Mesodermal cell (in vitro differentiated cells): ENCODE measurements at regions not wholly inside any gene's neighbourhood (a gene's known extent, or its start where the extent isn't known, plus 50 kb on each side); places are given as distances from the start of the nearest gene placed in this dataset.

Experiments used
- H3K27ac ChIP-seq: 2 replicates; pipeline ENCODE4 v1.7.0; 2013; ENCODE audit warnings: mild to moderate bottlenecking, low read depth, low read length, moderate library complexity; ENCODE audit not compliant: severe bottlenecking
- H3K36me3 ChIP-seq: 2 replicates; pipeline ENCODE4 v1.7.1; 2013; ENCODE audit warnings: mild to moderate bottlenecking, low read length, moderate library complexity; ENCODE audit not compliant: control insufficient read depth, insufficient read depth
- H3K4me1 ChIP-seq: one replicate; pipeline ENCODE4 v1.7.1; 2013; ENCODE audit warnings: mild to moderate bottlenecking, low read length; ENCODE audit not compliant: insufficient read depth, control insufficient read depth, poor library complexity, severe bottlenecking
- H3K4me3 ChIP-seq: 2 replicates; pipeline ENCODE4 v1.7.0; 2013; ENCODE audit warnings: low read length, control low read depth, mild to moderate bottlenecking; ENCODE audit not compliant: insufficient read depth, poor library complexity, severe bottlenecking; ENCODE audit errors: extremely low read depth
- H3K9me3 ChIP-seq: 2 replicates; pipeline ENCODE4 v1.7.1; 2013; ENCODE audit warnings: mild to moderate bottlenecking, low read length, moderate library complexity; ENCODE audit not compliant: control insufficient read depth
- WGBS, 2 experiments: methylation state at CpG; one replicate each; pipeline ENCODE4 v1.1.5; 2013; ENCODE audit warnings: missing lambda C conversion rate in 2 of 2; ENCODE audit not compliant: insufficient coverage in 2 of 2; 5-methylcytosine and 5-hydroxymethylcytosine counted together

GRCh38 chr6:23280437-23280836 is 711.1 kb downstream of the HDGFL1 start:
- Histone ChIP-seq H3K4me1 (no peaks in the 10 kb centered on the region), H3K4me3 (no peak overlapping the region), H3K36me3 (no peaks in the 10 kb centered on the region), H3K9me3 (no peaks in the 10 kb centered on the region), H3K27ac (no peak overlapping the region)
- no CpG with 5 or more reads among the region's 2 CpGs for WGBS, 2 experiments

- no peak overlapping the region for H3K4me3 ChIP-seq
- 82 to 85% methylated on average over 4 to 5 of the region's 10 CpGs for WGBS, 2 experiments
- H3K4me1 ChIP-seq: no peaks in the 10 kb centered on the region
- H3K27ac ChIP-seq: no peak overlapping the region
- no peaks in the 10 kb centered on the region for H3K36me3 ChIP-seq
- H3K9me3 ChIP-seq: no peaks in the 10 kb centered on the region
Observed at GRCh38 chr6:23282252-23283021, 713.1 kb downstream of the HDGFL1 start.

GRCh38 chr6:23293653-23294052 is 724.3 kb downstream of the HDGFL1 start:
- H3K27ac ChIP-seq: no peak overlapping the region
- H3K36me3 ChIP-seq: no peaks in the 10 kb centered on the region
- no peaks in the 10 kb centered on the region for H3K9me3 ChIP-seq
- no peaks in the 10 kb centered on the region for H3K4me1 ChIP-seq
- no peak overlapping the region for H3K4me3 ChIP-seq
- 90% methylated on average over 2 of the region's 3 CpGs; no CpG with 5 or more reads in 1 of the 2 experiments for WGBS, 2 experiments

- Histone ChIP-seq H3K9me3 (peaks cover 8% of the 10 kb centered on the region), H3K27ac (no peak overlapping the region), H3K4me3 (no peak overlapping the region), H3K36me3 (no peaks in the 10 kb centered on the region), H3K4me1 (no peaks in the 10 kb centered on the region)
Observed at GRCh38 chr6:23301556-23301955, 732.2 kb downstream of the HDGFL1 start.

GRCh38 chr6:23302514-23302913 is 733.1 kb downstream of the HDGFL1 start:
- Histone ChIP-seq H3K9me3 (peaks cover 8% of the 10 kb centered on the region), H3K36me3 (no peaks in the 10 kb centered on the region), H3K4me3 (no peak overlapping the region), H3K4me1 (no peaks in the 10 kb centered on the region), H3K27ac (no peak overlapping the region)
- WGBS, 2 experiments: 84 to 100% methylated on average over 1 to 2 of the region's 4 CpGs

GRCh38 chr6:23305325-23305943 is 736.1 kb downstream of the HDGFL1 start:
- Histone ChIP-seq H3K9me3 (peaks cover 8% of the 10 kb centered on the region), H3K27ac (no peak overlapping the region), H3K4me3 (no peak overlapping the region), H3K36me3 (no peaks in the 10 kb centered on the region), H3K4me1 (no peaks in the 10 kb centered on the region)
- no CpG with 5 or more reads among the region's 2 CpGs for WGBS, 2 experiments

- H3K4me3 ChIP-seq: no peak overlapping the region
- 100% methylated on average over 1 of the region's 2 CpGs; no CpG with 5 or more reads in 1 of the 2 experiments for WGBS, 2 experiments
- no peak overlapping the region for H3K27ac ChIP-seq
- no peaks in the 10 kb centered on the region for H3K36me3 ChIP-seq
- H3K4me1 ChIP-seq: no peaks in the 10 kb centered on the region
- H3K9me3 ChIP-seq: no peaks in the 10 kb centered on the region
Observed at GRCh38 chr6:23306251-23306950, 737.0 kb downstream of the HDGFL1 start.

- Histone ChIP-seq H3K36me3 (no peaks in the 10 kb centered on the region), H3K27ac (no peak overlapping the region), H3K4me1 (no peaks in the 10 kb centered on the region), H3K4me3 (no peak overlapping the region), H3K9me3 (no peaks in the 10 kb centered on the region)
- WGBS, 2 experiments: no CpG with 5 or more reads among the region's 4 CpGs
Observed at GRCh38 chr6:23307516-23307915, 738.1 kb downstream of the HDGFL1 start.

- Histone ChIP-seq H3K4me1 (no peaks in the 10 kb centered on the region), H3K36me3 (no peaks in the 10 kb centered on the region), H3K9me3 (no peaks in the 10 kb centered on the region), H3K27ac (no peak overlapping the region), H3K4me3 (no peak overlapping the region)
- WGBS, 2 experiments: 100% methylated on average over 1 to 2 of the region's 3 CpGs
Observed at GRCh38 chr6:23308166-23308565, 738.8 kb downstream of the HDGFL1 start.

- Histone ChIP-seq H3K4me1 (no peaks in the 10 kb centered on the region), H3K4me3 (no peak overlapping the region), H3K27ac (no peak overlapping the region), H3K36me3 (no peaks in the 10 kb centered on the region), H3K9me3 (no peaks in the 10 kb centered on the region)
- WGBS, 2 experiments: no CpG with 5 or more reads among the region's 2 CpGs
Observed at GRCh38 chr6:23311211-23311610, 741.8 kb downstream of the HDGFL1 start.

GRCh38 chr6:23316131-23316530 is 746.8 kb downstream of the HDGFL1 start:
- 60 to 70% methylated on average over 1 of the region's 1 CpG for WGBS, 2 experiments
- H3K36me3 ChIP-seq: no peaks in the 10 kb centered on the region
- H3K4me3 ChIP-seq: no peak overlapping the region
- peak overlapping the region; percentile 36 for H3K27ac ChIP-seq
- H3K4me1 ChIP-seq: peaks cover 5% of the 10 kb centered on the region
- H3K9me3 ChIP-seq: no peaks in the 10 kb centered on the region
